HEK293T (cell line): ENCODE measurements at regions not wholly inside any gene's neighbourhood (a gene's known extent, or its start where the extent isn't known, plus 50 kb on each side); places are given as distances from the start of the nearest gene placed in this dataset.

Source experiments
- BHLHE40 ChIP-seq: fragments of 450-650 bp; IDR thresholded peaks from 2 replicates; pipeline ENCODE4 v1.6.1; 2016; ENCODE audit warnings: mild to moderate bottlenecking, moderate library complexity, borderline replicate concordance
- FOXK2 ChIP-seq: fragments of 450-650 bp; IDR thresholded peaks from 2 replicates; pipeline ENCODE4 v1.6.1; 2016; ENCODE audit warnings: mild to moderate bottlenecking
- FOXM1 ChIP-seq: fragments of 450-650 bp; IDR thresholded peaks from 2 replicates; pipeline ENCODE4 v1.6.1; 2017; ENCODE audit warnings: mild to moderate bottlenecking, borderline replicate concordance
- ZNF384 ChIP-seq: fragments of 450-650 bp; IDR thresholded peaks from 2 replicates; pipeline ENCODE4 v1.6.1; 2016

DNA sequence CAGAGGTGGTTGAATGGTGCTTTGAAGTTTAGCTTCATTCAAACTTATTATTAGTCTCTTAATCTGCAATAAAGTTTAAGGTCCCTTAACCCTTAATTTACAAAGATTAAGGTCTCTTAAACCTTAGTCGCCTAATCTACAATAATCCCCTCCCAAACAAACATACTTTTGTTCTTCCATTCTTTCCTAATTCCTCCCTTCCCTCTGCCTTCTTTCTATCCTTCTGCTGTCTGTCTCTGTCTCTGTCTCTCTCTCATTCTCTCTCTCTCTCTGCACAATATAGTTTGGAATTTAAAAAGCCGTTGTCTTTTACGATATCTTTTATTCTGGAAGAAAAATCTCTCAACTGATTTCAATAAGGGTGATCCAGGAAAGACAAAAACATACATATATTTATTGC, 1096.8 kb upstream of the ATXN8OS start:
- no peak for TF ChIP-seq ZNF384
- no peak for TF ChIP-seq FOXM1
- no peak for TF ChIP-seq FOXK2
- no peak for TF ChIP-seq BHLHE40
